ENCODE measurements at regions not wholly inside any gene's neighbourhood (a gene's known extent, or its start where the extent isn't known, plus 50 kb on each side); places are given as distances from the start of the nearest gene placed in this dataset.

DNA sequence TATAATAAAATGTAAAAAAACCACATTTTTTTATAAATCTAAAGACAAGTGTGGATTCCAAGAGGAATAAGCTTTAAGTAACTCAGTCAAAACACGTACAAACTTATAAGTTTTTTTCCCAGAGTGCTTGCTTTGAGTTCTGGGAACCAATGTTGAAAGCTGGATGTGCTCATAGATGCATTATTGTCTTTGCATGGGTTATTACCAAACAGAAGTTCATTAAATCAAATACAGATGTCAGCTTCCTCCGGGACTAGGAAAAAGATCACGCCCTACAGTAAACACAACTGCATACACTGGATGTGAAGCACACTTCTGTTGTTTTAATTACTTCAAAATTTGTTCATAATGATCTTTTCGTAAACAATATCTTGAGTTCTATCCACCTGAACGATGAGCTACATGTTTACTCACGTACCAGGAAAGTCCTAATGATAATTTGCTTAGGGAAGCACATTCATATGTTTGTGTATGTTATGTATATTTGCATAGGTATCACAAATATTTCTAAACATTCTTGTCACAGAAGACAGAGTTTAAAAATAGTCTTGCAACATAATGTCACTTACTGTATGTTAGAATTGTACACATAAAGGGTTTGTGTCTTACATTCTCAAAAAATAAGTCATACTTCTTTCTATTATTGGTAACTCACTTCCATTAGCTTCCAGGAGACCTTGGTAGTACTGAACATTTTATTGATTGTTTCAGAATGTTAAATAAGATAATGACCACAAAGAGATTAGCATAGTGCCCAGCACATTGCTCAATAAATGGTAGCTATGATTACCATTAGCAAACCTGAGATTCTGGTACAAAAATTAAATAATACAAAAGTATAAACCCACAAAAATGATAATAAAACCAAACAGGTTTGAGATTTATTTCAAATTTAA, 427.4 kb downstream of the CETN3 start:
- no peak for DNase-seq

GRCh38 chr5:89981021-89981420, 428.5 kb downstream of the CETN3 start:
- no peak for DNase-seq

DNA sequence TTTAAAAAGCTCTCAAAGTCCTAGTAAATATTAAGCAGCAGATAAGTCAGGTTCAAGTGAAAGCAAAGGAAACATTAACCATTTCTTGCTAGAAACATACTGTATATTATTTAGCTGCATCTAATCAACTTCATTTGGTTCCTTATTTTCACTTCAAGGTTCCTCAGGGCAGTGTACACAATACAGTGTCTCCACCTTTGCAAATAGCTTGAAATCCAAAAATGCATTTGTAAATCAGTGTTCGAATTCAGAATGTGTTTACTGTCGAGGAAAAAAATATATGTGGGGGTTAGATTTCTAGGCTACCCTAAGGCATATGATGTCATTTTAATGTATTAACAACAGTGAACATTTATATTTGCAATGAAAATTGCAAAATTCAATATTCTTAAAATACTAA, 436.0 kb downstream of the CETN3 start:
- no peak for DNase-seq

GRCh38 chr5:89972901-89973300, 436.7 kb downstream of the CETN3 start:
- DNase-seq: no peak

DNA sequence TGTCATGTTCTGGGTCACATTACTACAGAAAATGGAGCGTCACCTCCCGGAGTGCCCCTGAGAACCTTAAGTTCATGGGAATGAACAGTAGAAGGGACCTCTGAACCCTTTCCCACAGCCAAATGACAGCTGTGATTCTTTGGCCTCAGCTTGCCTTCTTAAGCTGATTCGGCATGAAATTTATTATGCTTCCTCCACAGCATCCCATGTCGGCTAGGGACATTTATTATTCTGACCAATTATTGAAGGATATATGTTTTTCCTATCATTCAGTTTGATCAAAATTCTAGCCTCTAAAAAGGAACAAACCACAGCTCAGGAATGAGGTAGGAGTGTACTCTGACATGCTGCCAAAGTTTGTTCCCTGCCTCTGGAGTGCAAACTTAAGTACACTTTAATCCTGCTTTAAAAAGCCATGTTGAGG, 440.6 kb downstream of the CETN3 start:
- DNase-seq: no peak

GRCh38 chr5:89967771-89968444, 441.6 kb downstream of the CETN3 start:
- no peak for DNase-seq

- no peak for DNase-seq
These were observed 452.7 kb downstream of the CETN3 start for GRCh38 chr5:89956838-89957237.

GRCh38 chr5:89954916-89955315, 454.6 kb downstream of the CETN3 start:
- no peak for DNase-seq

DNA sequence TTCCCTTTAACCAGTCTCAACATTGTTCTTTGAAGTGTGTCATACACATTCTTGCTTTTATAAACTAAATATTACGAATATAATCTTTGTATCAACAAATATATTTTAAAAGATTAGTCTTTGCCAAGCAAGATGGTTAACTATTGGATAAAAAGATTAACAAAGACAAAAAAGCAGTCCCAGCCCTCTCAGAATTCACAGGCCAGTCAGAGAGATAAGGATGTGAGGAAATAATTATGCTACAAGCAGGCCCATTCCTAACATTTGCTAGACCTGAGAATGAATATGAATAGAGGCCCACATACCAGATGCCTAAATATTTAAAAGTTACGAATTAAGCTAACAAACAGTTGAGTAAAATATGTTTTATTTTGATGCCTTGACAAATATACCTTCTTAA, 457.7 kb downstream of the CETN3 start:
- DNase-seq: no peak

- no peak for DNase-seq
These were observed 459.3 kb downstream of the CETN3 start for GRCh38 chr5:89950234-89950633.

DNA sequence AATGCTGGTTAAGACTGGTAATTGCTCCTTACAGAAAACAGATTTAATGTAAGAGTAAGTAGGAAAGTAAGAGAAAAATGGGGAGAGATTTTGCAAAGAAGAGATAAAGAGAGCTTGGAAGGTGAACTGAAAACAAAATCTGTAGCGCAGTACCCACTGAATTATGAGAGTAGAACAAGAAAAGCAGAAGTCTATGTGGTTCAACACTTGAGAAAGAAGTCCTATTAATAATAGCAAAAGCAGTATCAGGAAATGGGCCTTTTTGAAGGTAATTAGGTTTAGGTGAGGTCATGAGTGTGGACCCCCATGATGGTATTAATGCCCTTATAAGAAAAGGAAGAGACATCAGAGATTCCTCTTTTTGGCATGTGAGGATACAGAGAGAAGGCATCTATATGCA, 460.6 kb downstream of the CETN3 start:
- no peak for DNase-seq

- DNase-seq: no peak
These were observed 462.6 kb downstream of the CETN3 start for GRCh38 chr5:89946916-89947315.

- DNase-seq: no peak
These were observed 463.0 kb downstream of the CETN3 start for GRCh38 chr5:89946508-89946907.

- DNase-seq: no peak
These were observed 467.4 kb downstream of the CETN3 start for GRCh38 chr5:89942171-89942570.

GRCh38 chr5:89936576-89936975, 473.0 kb downstream of the CETN3 start:
- DNase-seq: no peak

- no peak for DNase-seq
These were observed 475.5 kb downstream of the CETN3 start for GRCh38 chr5:89934069-89934468.

GRCh38 chr5:89932771-89933181, 476.8 kb downstream of the CETN3 start:
- no peak for DNase-seq

- DNase-seq: no peak
These were observed 478.8 kb downstream of the CETN3 start for GRCh38 chr5:89930591-89931392.

DNA sequence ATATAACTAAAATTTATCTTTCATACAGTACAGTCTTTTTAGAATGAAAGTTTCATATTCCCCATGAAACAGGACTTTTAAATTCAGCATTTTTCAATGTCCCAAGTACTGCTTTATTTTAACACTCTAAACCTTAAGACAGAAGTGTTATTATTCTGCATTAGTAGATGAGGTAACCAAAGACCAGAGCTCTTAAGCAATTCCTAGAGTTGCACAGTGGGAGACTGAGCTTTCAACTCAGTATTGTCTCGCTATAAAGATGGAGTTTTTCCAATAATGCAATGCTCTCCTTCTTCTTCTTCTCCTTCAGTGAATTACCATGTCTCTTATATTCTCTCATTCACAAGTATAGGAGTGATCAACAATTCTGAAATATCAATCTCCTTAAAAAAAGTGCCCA, 479.7 kb downstream of the CETN3 start:
- DNase-seq: no peak

- no peak for DNase-seq
These were observed 480.4 kb downstream of the CETN3 start for GRCh38 chr5:89929173-89929572.

- no peak for DNase-seq
These were observed 487.4 kb downstream of the CETN3 start for GRCh38 chr5:89922161-89922560.

DNA sequence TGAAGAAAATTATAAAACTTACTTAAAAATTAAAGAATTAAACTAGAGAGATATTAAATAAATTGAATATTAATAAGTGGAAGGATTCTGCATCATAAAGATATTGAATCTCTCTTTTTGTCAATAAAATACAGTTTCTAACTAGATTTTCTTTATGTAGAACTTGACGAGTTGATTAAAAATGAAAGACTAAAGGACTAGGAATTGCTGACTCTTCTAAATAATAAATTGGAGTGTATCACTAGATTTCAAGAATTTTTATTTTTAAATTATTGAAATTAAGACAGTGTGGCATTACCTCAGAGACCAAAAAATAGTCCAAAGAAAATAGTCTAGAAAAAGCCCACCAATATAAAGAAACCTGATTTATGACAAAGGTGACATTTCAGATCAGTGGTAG, 492.4 kb downstream of the CETN3 start:
- no peak for DNase-seq

DNA sequence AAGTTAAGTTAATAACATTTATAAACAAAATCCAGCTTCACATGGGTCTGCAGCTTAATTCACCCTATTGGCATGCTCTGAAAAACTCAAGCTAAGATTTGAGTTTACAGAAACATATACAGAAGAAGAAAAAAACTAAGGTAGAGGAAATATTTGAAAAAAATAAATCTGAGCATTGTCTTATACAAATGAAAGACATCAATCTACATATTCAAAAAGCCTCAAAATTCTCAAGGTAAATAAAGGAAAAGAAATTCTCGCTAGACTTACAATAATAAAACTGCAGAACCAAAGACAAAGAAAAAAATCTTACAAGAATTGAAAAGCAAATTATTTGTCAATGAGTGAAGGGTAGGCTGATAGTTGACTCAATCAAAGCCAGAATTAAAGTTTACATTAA, 493.4 kb downstream of the CETN3 start:
- no peak for DNase-seq

DNA sequence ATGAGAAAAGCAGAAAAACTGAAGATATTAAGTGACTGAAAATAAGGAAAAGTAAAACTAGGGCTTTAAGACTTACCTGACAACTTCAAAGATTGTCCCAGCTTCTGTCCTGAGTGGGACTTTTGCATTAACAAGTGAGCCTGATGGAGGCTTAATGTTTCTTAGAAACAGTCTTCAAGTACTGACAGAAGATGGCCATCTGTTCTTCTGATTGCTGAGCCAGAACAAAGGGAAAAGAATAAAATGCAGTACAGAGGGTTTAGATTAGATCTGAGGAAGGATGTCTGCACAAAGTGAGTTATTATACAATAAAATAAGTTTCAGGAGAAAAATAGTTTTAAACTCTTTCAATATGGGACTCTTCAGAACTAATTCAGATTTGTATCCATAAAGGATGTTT, 500.7 kb downstream of the CETN3 start:
- no peak for DNase-seq
